Chondrocyte (in vitro differentiated cells): ENCODE measurements at regions not wholly inside any gene's neighbourhood (a gene's known extent, or its start where the extent isn't known, plus 50 kb on each side); places are given as distances from the start of the nearest gene placed in this dataset.
"Not testable (repeated sequence)": the region's sequence is repeated elsewhere in the genome, so short reads cannot be mapped to it uniquely, and the experiment has no call there.

Source experiments
- DNase-seq: peaks from one replicate; pipeline ENCODE4 v3.0.0; 2021; ENCODE audit warnings: mixed read lengths, low spot score
- H3K27ac Mint-ChIP-seq: one replicate; pipeline ENCODE4 v1.8.0; 2021; ENCODE audit warnings: mild to moderate bottlenecking, moderate library complexity, mixed read lengths; ENCODE audit not compliant: unreplicated experiment
- H3K27me3 Mint-ChIP-seq: 2 replicates; pipeline ENCODE4 v1.8.0; 2021; ENCODE audit warnings: low read depth, mixed read lengths
- H3K36me3 Mint-ChIP-seq: 2 replicates; pipeline ENCODE4 v1.8.0; 2021; ENCODE audit warnings: low read depth, mixed read lengths
- H3K4me1 Mint-ChIP-seq: 2 replicates; pipeline ENCODE4 v1.8.0; 2021; ENCODE audit warnings: low read depth, mild to moderate bottlenecking, mixed read lengths
- H3K4me3 Mint-ChIP-seq: one replicate; pipeline ENCODE4 v1.8.0; 2021; ENCODE audit warnings: mild to moderate bottlenecking, moderate library complexity, mixed read lengths; ENCODE audit not compliant: unreplicated experiment
- H3K9me3 Mint-ChIP-seq: 2 replicates; pipeline ENCODE4 v1.8.0; 2021; ENCODE audit warnings: low read depth, mixed read lengths
- TF ChIP-seq, protein P1 (sequence below): fragments of 200-600 bp; sonication (generic); IDR thresholded peaks from 2 replicates; pipeline ENCODE4 v1.5.0; 2021; ENCODE audit warnings: antibody characterized with exemption, mild to moderate bottlenecking, moderate library complexity

DNA sequence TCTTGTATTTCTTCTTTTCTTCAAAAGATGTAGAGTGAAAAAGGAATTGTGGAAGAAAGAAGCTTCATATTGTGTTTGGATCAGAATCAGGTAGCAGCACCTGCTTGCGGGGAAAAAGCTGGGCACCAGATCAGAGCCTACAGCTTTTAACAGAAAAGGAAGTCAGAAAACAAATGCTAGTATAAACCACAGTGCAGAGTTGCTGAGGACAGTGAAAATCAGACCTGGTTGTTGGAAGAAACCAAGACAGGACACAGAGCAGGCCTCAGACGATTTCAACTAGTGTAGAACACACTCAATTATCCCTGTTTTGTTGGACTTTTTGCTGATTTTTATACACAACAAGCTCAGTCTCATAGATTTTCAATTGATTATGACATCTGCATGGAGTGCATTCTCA lies 221.4 kb downstream of the PTN start:
- H3K4me3 Mint-ChIP-seq: no peak overlapping the region
- H3K27me3 Mint-ChIP-seq: peaks cover 2% of the 10 kb centered on the region
- peaks cover 2% of the 10 kb centered on the region for H3K9me3 Mint-ChIP-seq
- no peak overlapping the region for H3K27ac Mint-ChIP-seq
- no peak for DNase-seq
- H3K36me3 Mint-ChIP-seq: no peaks in the 10 kb centered on the region
- TF ChIP-seq, protein P1, sequence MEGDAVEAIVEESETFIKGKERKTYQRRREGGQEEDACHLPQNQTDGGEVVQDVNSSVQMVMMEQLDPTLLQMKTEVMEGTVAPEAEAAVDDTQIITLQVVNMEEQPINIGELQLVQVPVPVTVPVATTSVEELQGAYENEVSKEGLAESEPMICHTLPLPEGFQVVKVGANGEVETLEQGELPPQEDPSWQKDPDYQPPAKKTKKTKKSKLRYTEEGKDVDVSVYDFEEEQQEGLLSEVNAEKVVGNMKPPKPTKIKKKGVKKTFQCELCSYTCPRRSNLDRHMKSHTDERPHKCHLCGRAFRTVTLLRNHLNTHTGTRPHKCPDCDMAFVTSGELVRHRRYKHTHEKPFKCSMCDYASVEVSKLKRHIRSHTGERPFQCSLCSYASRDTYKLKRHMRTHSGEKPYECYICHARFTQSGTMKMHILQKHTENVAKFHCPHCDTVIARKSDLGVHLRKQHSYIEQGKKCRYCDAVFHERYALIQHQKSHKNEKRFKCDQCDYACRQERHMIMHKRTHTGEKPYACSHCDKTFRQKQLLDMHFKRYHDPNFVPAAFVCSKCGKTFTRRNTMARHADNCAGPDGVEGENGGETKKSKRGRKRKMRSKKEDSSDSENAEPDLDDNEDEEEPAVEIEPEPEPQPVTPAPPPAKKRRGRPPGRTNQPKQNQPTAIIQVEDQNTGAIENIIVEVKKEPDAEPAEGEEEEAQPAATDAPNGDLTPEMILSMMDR: no peak
- H3K4me1 Mint-ChIP-seq: peaks cover 10% of the 10 kb centered on the region

DNA sequence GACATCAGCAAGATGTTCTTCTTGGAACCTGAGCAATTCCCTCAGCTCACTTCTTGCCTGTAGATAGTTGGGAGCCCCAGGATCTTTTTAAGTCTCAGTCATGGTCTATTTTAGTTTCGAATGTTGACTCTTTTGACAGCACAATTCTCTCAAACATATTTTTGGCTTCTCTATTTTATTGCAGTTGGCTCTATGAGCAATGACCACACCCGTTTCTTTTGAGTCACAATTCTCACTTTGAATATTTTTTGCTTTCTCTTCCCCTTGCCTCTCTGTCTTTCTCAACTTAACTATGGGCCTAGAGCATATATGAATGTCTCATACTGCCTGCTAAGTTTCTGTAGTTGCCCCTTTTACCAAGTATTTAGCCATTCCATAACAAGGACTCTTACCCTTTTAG lies 222.8 kb downstream of the PTN start:
- Mint-ChIP-seq H3K27me3 (peaks cover 2% of the 10 kb centered on the region), H3K27ac (no peak overlapping the region), H3K4me1 (peaks cover 10% of the 10 kb centered on the region), H3K9me3 (peaks cover 2% of the 10 kb centered on the region), H3K36me3 (no peaks in the 10 kb centered on the region), H3K4me3 (no peak overlapping the region)
- no peak for DNase-seq
- TF ChIP-seq, protein P1: no peak

DNA sequence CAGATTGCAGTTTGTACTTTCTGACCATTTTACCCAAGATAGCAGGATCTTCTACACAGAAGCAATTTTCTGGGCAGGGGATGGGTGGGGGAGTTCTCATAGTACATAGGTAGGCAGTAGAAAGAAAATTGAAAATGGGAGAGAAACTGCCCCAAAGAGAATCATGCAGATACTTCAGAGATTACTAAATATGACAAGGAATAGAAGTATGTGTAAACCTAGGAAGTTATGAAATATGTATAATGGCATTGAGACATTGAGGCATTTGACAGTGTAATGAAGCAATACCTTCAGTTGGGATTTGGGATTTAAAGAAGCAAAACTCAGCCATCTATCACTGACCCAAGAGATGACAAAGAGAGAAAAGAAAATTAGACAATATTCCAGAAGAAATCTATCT lies 233.0 kb downstream of the PTN start:
- H3K27me3 Mint-ChIP-seq: no peaks in the 10 kb centered on the region
- no peak overlapping the region for H3K4me3 Mint-ChIP-seq
- H3K4me1 Mint-ChIP-seq: peaks cover 9% of the 10 kb centered on the region
- H3K27ac Mint-ChIP-seq: no peak overlapping the region
- no peak for DNase-seq
- H3K9me3 Mint-ChIP-seq: peaks cover 7% of the 10 kb centered on the region
- TF ChIP-seq, protein P1: no peak
- H3K36me3 Mint-ChIP-seq: no peaks in the 10 kb centered on the region

DNA sequence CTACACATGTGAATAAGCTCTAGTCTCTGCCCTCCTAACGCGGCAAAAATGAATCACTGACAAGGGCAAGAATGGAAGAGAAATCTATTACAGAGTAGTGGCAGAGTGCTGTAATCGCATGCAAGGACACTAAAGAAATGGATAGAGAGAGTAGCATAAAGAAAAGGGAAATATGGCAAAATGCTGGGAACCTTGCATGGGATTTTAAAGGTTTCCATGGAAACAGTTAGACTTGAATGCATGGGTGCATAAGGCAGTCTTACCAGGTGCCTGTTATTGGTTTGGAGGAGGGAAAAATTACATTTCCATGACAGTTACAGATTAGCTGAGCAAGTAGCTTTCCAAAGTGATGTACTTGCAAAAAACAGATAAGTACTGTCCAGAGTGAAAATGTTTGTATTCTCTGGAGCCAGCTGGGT lies 233.4 kb downstream of the PTN start:
- no peaks in the 10 kb centered on the region for H3K36me3 Mint-ChIP-seq
- H3K4me3 Mint-ChIP-seq: no peak overlapping the region
- H3K4me1 Mint-ChIP-seq: peaks cover 9% of the 10 kb centered on the region
- H3K27me3 Mint-ChIP-seq: no peaks in the 10 kb centered on the region
- H3K9me3 Mint-ChIP-seq: peaks cover 11% of the 10 kb centered on the region
- DNase-seq: no peak
- TF ChIP-seq, protein P1: peak; percentile 13
- no peak overlapping the region for H3K27ac Mint-ChIP-seq

DNA sequence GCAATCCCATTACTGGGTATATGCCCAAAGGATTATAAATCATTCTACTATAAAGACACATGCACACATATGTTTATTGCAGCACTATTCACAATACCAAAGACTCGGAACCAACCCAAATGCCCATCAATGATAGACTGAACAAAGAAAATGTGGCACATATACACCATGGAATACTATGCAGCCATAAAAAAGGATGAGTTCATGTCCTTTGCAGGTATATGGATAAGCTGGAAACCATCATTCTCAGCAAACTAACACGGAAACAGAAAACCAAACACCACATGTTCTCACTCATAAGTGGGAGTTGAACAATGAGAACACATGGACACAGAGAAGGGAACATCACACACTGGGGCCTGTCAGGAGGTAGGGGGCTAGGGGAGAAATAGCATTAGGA lies 235.7 kb downstream of the PTN start:
- H3K4me3 Mint-ChIP-seq, H3K27ac Mint-ChIP-seq, DNase-seq, H3K4me1 Mint-ChIP-seq, H3K36me3 Mint-ChIP-seq, H3K27me3 Mint-ChIP-seq: not testable (repeated sequence)
- peaks cover 18% of the 10 kb centered on the region for H3K9me3 Mint-ChIP-seq

DNA sequence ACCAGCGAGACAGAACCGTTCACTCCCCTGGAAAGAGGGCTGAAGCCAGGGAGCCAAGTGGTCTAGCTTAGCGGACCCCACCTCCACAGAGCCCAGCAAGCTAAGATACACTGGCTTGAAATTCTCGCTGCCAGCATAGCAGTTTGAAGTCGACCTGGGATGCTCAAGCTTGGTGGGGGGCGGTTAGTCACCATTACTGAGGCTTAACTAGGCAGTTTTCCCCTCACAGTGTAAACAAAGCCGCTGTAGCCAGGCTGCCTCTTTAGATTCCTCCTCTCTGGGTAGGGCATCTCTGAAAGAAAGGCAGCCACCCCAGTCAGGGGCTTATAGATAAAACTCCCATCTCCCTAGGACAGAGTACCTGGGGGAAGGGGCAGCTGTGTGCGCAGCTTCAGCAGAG lies 235.1 kb downstream of the CHRM2 start:
- not testable (repeated sequence) for H3K36me3 Mint-ChIP-seq, H3K27me3 Mint-ChIP-seq, H3K27ac Mint-ChIP-seq, H3K4me1 Mint-ChIP-seq, H3K4me3 Mint-ChIP-seq
- peaks cover 18% of the 10 kb centered on the region for H3K9me3 Mint-ChIP-seq
- peak; percentile 47 for DNase-seq
